ENCODE measurements at regions not wholly inside any gene's neighbourhood (a gene's known extent, or its start where the extent isn't known, plus 50 kb on each side); places are given as distances from the start of the nearest gene placed in this dataset.

DNA sequence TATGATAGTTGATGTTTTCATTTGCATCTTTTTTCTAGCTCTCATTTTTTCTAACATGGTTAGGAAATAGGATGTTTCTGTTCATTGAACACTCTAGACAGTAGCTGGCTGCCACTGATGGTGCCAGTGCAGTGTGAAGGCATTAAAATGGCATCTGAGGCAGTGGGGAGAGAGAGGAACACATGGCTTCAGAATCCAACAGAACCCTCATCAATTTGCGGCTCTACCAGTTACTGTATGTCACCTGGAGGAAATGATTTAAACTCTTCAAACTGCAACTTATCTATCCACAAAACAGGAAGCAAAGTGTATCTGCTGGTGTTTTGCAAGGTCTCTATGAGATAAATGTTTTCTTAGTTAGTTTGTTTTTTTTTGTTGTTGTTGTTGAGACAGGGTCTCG lies 305.2 kb upstream of the PRKCQ start:
- no peak overlapping the region for H3K9ac ChIP-seq (ENCODE audit: low read length in 2 of 2)

DNA sequence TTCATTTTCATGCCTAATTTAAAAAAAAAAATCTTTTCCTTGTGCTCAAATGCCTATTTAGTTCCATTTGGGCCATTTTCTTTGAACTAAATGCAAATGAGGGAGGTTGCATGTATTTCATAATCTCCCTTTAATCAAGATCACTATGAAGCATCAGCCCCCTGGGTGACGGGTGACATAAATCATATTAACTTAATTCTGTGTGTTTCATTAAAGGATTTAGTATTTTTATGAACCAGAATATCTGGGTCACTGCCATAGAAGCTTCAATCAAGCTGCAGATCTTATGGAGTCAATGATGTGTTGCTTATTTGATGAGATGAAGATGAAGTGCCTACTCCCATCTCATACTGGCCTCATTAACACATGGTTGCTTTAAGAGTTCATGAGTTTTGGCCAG lies 301.9 kb upstream of the PRKCQ start:
- peaks cover 0 to 2% of the 10 kb centered on the region in 2 donors for H3K27me3 ChIP-seq (ENCODE audit: control insufficient read depth in 1 of 2, insufficient read depth in 2 of 2, low read length in 2 of 2)
- peaks cover 5% of the 10 kb centered on the region for H3K4me1 ChIP-seq (ENCODE audit: control insufficient read depth, insufficient read depth, low read length)
- no peak overlapping the region for H3K27ac ChIP-seq (ENCODE audit: low read length)
- H3K36me3 ChIP-seq (ENCODE audit: control insufficient read depth in 2 of 2, insufficient read depth in 2 of 2, low read length in 2 of 2), result no peaks in the 10 kb centered on the region
- no peaks in the 10 kb centered on the region for H3K9me3 ChIP-seq (ENCODE audit: control insufficient read depth in 2 of 2, low read length in 2 of 2)
- no peak overlapping the region for H3K4me3 ChIP-seq (ENCODE audit: low read length in 2 of 2)
- no peak overlapping the region for H3K9ac ChIP-seq (ENCODE audit: low read length in 2 of 2)

More for the DNA sequence above, 305.2 kb upstream of the PRKCQ start:
- Histone ChIP-seq H3K4me1 (ENCODE audit: control insufficient read depth, insufficient read depth, low read length) (no peaks in the 10 kb centered on the region), H3K4me3 (ENCODE audit: low read length in 2 of 2) (no peak overlapping the region), H3K27ac (ENCODE audit: low read length) (no peak overlapping the region), H3K9me3 (ENCODE audit: control insufficient read depth in 2 of 2, low read length in 2 of 2) (no peaks in the 10 kb centered on the region), H3K36me3 (ENCODE audit: control insufficient read depth in 2 of 2, insufficient read depth in 2 of 2, low read length in 2 of 2) (no peaks in the 10 kb centered on the region), H3K27me3 (ENCODE audit: control insufficient read depth in 1 of 2, insufficient read depth in 2 of 2, low read length in 2 of 2) (no peaks in the 10 kb centered on the region)

DNA sequence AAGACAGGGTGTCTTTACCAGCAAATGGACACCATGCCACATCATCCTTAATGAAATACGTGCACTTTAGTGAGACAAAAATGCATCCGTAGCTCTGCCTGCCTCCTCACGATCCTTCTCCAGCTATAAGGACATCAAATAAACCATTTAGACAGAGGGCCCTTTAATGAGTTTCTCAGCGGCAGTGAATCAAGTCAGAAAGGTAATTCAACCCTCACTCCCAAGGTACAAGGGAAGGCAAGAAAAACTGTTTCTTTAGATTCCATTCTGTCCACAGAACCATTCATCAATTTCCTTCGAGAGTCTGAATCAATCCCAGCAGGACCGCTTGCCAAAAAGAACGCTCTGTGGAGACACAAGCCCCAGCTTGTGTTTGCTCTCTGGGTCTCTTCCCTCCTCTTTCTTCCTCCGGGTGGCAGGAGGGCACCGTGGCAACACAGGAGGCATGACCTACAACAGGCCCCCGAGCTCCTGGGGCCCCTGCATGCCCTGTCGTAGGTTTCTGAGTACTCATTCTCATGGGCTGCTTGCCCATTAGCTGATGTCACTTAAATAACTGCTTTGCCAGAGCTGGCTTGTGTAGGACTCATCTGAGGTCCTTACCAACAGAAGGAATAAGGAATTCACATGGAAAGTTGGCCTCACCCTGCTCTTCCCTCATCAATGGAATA lies 297.8 kb upstream of the PRKCQ start:
- H3K27me3 ChIP-seq (ENCODE audit: control insufficient read depth in 1 of 2, insufficient read depth in 2 of 2, low read length in 2 of 2), result peaks cover 0 to 2% of the 10 kb centered on the region in 2 donors

DNA sequence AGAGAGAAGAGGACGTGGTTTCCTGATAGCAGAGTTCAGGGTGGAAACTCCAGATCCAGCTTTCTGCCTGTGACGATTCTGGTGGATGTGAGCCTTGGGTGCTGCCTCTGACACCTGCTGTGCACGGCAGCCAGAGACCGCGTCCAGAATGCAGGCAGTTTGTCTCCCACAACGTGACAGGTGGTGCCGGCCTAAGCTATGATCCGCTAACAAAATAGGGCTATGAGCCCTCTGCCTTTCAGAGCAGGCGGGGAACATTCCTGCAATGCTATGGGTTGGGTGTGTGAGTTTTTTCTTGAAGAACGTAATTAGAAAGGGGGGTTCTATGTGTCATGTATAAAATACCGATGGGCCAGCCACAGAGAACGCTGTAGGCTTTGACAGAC lies 297.3 kb upstream of the PRKCQ start:
- no peaks in the 10 kb centered on the region for H3K36me3 ChIP-seq (ENCODE audit: control insufficient read depth in 2 of 2, insufficient read depth in 2 of 2, low read length in 2 of 2)
- H3K9me3 ChIP-seq (ENCODE audit: control insufficient read depth in 2 of 2, low read length in 2 of 2), result no peaks in the 10 kb centered on the region
- no peak overlapping the region for H3K9ac ChIP-seq (ENCODE audit: low read length in 2 of 2)
- H3K27ac ChIP-seq (ENCODE audit: low read length), result no peak overlapping the region
- peak overlapping the region in 1 of 2 donors; percentile 8 for H3K4me3 ChIP-seq (ENCODE audit: low read length in 2 of 2)
- peaks cover 0 to 2% of the 10 kb centered on the region in 2 donors for H3K27me3 ChIP-seq (ENCODE audit: control insufficient read depth in 1 of 2, insufficient read depth in 2 of 2, low read length in 2 of 2)
- H3K4me1 ChIP-seq (ENCODE audit: control insufficient read depth, insufficient read depth, low read length), result peaks cover 5% of the 10 kb centered on the region

More for the DNA sequence above, 297.8 kb upstream of the PRKCQ start:
- no peaks in the 10 kb centered on the region for H3K9me3 ChIP-seq (ENCODE audit: control insufficient read depth in 2 of 2, low read length in 2 of 2)
- H3K36me3 ChIP-seq (ENCODE audit: control insufficient read depth in 2 of 2, insufficient read depth in 2 of 2, low read length in 2 of 2), result no peaks in the 10 kb centered on the region
- peaks cover 5% of the 10 kb centered on the region for H3K4me1 ChIP-seq (ENCODE audit: control insufficient read depth, insufficient read depth, low read length)
- H3K4me3 ChIP-seq (ENCODE audit: low read length in 2 of 2), result peak overlapping the region in 1 of 2 donors; percentile 8
- H3K27ac ChIP-seq (ENCODE audit: low read length), result no peak overlapping the region
- H3K9ac ChIP-seq (ENCODE audit: low read length in 2 of 2), result no peak overlapping the region

DNA sequence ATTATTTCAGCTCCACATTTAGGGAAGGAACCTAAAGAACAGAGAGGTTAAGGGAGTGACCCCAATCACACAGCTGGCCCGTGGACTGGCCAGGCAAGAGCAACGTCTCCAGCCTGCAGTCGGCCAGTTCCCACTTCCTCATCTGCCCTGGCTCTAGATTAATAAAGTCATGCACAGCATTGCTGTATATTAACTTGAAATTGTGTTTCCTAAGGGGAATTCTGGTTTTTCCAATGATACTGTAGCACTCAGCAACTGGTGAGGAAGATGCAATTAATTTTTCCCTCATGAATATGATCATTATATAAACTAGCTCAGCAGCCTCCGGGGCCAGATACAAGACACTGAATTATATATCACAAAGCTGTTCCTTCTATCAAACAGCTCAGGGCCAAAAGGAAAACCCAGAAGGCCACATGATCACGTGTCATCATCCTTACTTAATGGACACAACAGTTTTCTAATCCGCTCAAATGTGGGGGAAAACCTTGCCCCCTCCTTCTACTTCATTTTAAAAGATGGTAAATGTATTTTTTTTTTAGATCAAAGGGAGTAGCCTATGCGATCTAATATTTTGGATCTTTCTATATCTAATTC lies 295.3 kb upstream of the PRKCQ start:
- H3K36me3 ChIP-seq (ENCODE audit: control insufficient read depth in 2 of 2, insufficient read depth in 2 of 2, low read length in 2 of 2), result no peaks in the 10 kb centered on the region
- peaks cover 0 to 2% of the 10 kb centered on the region in 2 donors for H3K27me3 ChIP-seq (ENCODE audit: control insufficient read depth in 1 of 2, insufficient read depth in 2 of 2, low read length in 2 of 2)
- peaks cover 5% of the 10 kb centered on the region for H3K4me1 ChIP-seq (ENCODE audit: control insufficient read depth, insufficient read depth, low read length)
- no peak overlapping the region for H3K27ac ChIP-seq (ENCODE audit: low read length)
- no peak overlapping the region for H3K9ac ChIP-seq (ENCODE audit: low read length in 2 of 2)
- H3K9me3 ChIP-seq (ENCODE audit: control insufficient read depth in 2 of 2, low read length in 2 of 2), result no peaks in the 10 kb centered on the region
- no peak overlapping the region for H3K4me3 ChIP-seq (ENCODE audit: low read length in 2 of 2)

DNA sequence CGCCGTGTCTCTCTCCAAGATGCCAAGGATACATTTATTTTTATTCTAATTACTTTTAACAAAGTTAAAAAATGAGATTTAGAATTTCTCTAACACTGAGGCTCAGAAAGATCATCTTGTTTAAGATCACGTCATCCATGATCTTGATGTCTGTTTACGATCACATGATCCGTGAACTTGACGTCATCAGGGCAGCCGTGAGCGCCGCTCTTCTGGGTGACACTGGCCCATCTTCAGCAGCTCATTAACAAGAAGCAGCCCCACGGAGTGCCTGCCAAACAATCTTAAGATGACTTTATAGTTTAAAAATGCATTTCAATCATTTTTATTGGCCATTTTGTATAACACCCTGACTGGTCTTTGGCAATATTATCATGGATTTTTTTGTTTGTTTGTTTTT lies 291.1 kb upstream of the PRKCQ start:
- no peaks in the 10 kb centered on the region for H3K27me3 ChIP-seq (ENCODE audit: control insufficient read depth in 1 of 2, insufficient read depth in 2 of 2, low read length in 2 of 2)
- no peak overlapping the region for H3K4me3 ChIP-seq (ENCODE audit: low read length in 2 of 2)
- H3K9me3 ChIP-seq (ENCODE audit: control insufficient read depth in 2 of 2, low read length in 2 of 2), result no peaks in the 10 kb centered on the region
- no peaks in the 10 kb centered on the region for H3K36me3 ChIP-seq (ENCODE audit: control insufficient read depth in 2 of 2, insufficient read depth in 2 of 2, low read length in 2 of 2)
- no peaks in the 10 kb centered on the region for H3K4me1 ChIP-seq (ENCODE audit: control insufficient read depth, insufficient read depth, low read length)
- H3K27ac ChIP-seq (ENCODE audit: low read length), result no peak overlapping the region
- H3K9ac ChIP-seq (ENCODE audit: low read length in 2 of 2), result no peak overlapping the region

DNA sequence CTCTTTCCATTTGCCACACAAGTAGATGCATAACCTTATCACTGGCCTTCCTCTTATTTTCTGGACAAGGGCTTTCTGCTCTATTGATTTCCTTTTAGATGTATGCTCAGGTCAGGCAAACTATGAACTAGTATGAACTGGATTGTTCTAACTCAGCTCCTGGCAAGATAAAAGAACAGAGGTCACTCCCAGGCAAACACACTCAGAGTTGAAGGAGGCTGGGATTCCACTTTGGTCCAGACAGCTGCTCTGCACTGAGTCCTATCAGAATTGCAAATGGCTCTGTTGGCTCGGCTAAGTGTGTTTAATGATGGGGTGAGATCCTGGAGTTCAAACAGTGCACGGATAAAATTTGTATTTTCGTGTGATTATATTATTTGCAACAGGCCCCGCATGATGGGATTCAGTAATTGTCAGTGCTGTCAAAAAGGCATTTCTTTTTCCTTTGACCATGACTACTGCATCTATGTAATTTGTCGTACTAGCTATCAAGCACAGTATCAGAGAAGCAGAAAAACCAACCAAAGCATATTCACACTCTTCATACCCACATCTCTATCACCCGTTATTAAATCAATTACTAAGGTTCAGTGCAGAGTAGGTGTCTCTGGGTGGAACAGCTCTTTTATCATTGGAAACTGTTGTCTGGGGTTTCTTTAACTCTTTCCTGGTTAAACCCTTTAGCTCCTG lies 288.1 kb upstream of the PRKCQ start:
- H3K9ac ChIP-seq (ENCODE audit: low read length in 2 of 2), result no peak overlapping the region
- no peak overlapping the region for H3K4me3 ChIP-seq (ENCODE audit: low read length in 2 of 2)
- no peaks in the 10 kb centered on the region for H3K9me3 ChIP-seq (ENCODE audit: control insufficient read depth in 2 of 2, low read length in 2 of 2)
- no peaks in the 10 kb centered on the region for H3K36me3 ChIP-seq (ENCODE audit: control insufficient read depth in 2 of 2, insufficient read depth in 2 of 2, low read length in 2 of 2)
- H3K27me3 ChIP-seq (ENCODE audit: control insufficient read depth in 1 of 2, insufficient read depth in 2 of 2, low read length in 2 of 2), result no peaks in the 10 kb centered on the region
- H3K27ac ChIP-seq (ENCODE audit: low read length), result no peak overlapping the region
- no peaks in the 10 kb centered on the region for H3K4me1 ChIP-seq (ENCODE audit: control insufficient read depth, insufficient read depth, low read length)

DNA sequence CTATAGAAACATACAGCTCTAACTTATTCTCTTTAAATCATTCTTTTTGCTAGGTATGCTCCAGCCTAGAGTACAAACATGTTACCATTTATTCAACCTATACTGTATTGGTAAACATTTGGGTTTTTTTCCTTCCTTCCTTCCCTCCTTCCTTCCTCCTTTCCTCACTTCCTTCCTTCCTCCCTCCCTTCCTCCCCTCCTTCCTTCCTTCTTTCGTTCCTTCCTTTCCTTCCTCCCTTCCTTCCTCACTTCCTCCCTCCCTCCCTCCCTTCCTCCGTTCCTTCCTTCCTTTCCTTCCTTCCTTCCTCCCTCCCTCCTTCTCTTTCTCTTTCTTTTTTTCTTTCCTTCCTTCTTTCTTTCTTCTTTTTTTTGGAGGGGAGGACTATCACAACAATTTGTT lies 286.7 kb upstream of the PRKCQ start:
- Histone ChIP-seq H3K36me3 (ENCODE audit: control insufficient read depth in 2 of 2, insufficient read depth in 2 of 2, low read length in 2 of 2) (no peaks in the 10 kb centered on the region), H3K4me3 (ENCODE audit: low read length in 2 of 2) (no peak overlapping the region), H3K27ac (ENCODE audit: low read length) (no peak overlapping the region), H3K4me1 (ENCODE audit: control insufficient read depth, insufficient read depth, low read length) (no peaks in the 10 kb centered on the region), H3K9me3 (ENCODE audit: control insufficient read depth in 2 of 2, low read length in 2 of 2) (no peaks in the 10 kb centered on the region), H3K9ac (ENCODE audit: low read length in 2 of 2) (no peak overlapping the region), H3K27me3 (ENCODE audit: control insufficient read depth in 1 of 2, insufficient read depth in 2 of 2, low read length in 2 of 2) (no peaks in the 10 kb centered on the region)

DNA sequence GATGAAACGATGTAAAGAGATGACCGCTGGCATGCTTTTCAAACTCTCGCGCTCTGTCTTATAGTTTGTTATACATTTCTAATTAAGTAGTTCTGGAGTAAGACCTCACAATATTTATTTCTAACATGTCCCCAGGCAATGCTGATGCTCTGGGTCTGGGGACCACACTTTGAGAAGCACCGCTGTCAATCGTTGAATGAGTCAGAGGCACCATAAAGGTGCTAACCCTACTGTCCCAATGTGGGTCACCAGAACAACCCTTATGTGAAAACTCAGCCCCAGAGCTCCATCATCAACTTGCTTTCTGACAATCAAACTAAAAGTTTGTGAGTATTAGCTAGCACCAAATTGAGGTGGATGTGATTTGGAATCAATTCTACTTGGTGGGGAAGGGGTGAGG lies 284.1 kb upstream of the PRKCQ start:
- no peaks in the 10 kb centered on the region for H3K36me3 ChIP-seq (ENCODE audit: control insufficient read depth in 2 of 2, insufficient read depth in 2 of 2, low read length in 2 of 2)
- H3K27ac ChIP-seq (ENCODE audit: low read length), result no peak overlapping the region
- no peaks in the 10 kb centered on the region for H3K9me3 ChIP-seq (ENCODE audit: control insufficient read depth in 2 of 2, low read length in 2 of 2)
- H3K9ac ChIP-seq (ENCODE audit: low read length in 2 of 2), result no peak overlapping the region
- H3K4me1 ChIP-seq (ENCODE audit: control insufficient read depth, insufficient read depth, low read length), result no peaks in the 10 kb centered on the region
- H3K4me3 ChIP-seq (ENCODE audit: low read length in 2 of 2), result no peak overlapping the region
- no peaks in the 10 kb centered on the region for H3K27me3 ChIP-seq (ENCODE audit: control insufficient read depth in 1 of 2, insufficient read depth in 2 of 2, low read length in 2 of 2)

DNA sequence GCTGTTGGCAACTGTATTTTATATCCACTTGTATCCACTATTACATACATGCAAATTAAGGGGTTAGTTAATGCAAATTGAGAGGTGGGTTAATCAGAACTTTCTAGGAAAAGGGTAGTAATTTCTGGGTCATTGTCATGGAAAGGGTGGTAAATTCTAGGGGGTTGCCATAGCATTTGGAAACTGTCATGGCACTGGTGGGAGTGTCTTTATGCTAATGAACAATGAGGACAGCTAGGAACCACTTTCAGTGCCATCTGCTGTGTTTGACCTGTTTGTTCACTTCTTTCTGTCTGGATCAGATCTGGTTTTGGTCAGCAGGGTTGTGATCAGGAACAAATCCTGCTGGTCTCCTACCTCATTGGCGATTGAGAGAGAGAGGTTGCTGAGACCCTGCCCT lies 283.3 kb upstream of the PRKCQ start:
- Histone ChIP-seq H3K4me3 (ENCODE audit: low read length in 2 of 2) (no peak overlapping the region), H3K4me1 (ENCODE audit: control insufficient read depth, insufficient read depth, low read length) (no peaks in the 10 kb centered on the region), H3K9ac (ENCODE audit: low read length in 2 of 2) (no peak overlapping the region), H3K27me3 (ENCODE audit: control insufficient read depth in 1 of 2, insufficient read depth in 2 of 2, low read length in 2 of 2) (no peaks in the 10 kb centered on the region), H3K27ac (ENCODE audit: low read length) (no peak overlapping the region), H3K9me3 (ENCODE audit: control insufficient read depth in 2 of 2, low read length in 2 of 2) (no peaks in the 10 kb centered on the region), H3K36me3 (ENCODE audit: control insufficient read depth in 2 of 2, insufficient read depth in 2 of 2, low read length in 2 of 2) (no peaks in the 10 kb centered on the region)

DNA sequence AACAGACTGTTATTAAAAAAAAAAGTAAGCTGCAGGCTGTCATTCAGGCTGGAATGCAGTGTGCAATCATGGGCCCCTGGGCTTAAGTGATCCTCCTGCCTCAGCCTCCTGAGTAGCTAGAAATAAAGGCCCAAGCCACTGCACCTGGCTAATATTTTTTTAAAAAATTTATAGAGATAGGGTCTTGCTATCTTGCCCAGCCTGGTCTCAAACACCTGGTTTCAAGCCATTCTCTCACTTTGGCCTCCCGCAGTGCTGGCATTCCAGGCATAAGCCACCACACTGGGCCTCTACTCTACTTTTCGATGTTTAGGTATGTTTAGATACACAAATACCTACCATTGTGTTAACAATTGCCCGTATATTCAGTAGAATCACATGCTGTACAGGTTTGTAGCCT lies 270.4 kb upstream of the PRKCQ start:
- no peak overlapping the region for H3K27ac ChIP-seq (ENCODE audit: low read length)
- no peaks in the 10 kb centered on the region for H3K4me1 ChIP-seq (ENCODE audit: control insufficient read depth, insufficient read depth, low read length)
- H3K9me3 ChIP-seq (ENCODE audit: control insufficient read depth in 2 of 2, low read length in 2 of 2), result no peaks in the 10 kb centered on the region
- no peak overlapping the region for H3K9ac ChIP-seq (ENCODE audit: low read length in 2 of 2)
- H3K4me3 ChIP-seq (ENCODE audit: low read length in 2 of 2), result no peak overlapping the region
- no peaks in the 10 kb centered on the region for H3K27me3 ChIP-seq (ENCODE audit: control insufficient read depth in 1 of 2, insufficient read depth in 2 of 2, low read length in 2 of 2)
- no peaks in the 10 kb centered on the region for H3K36me3 ChIP-seq (ENCODE audit: control insufficient read depth in 2 of 2, insufficient read depth in 2 of 2, low read length in 2 of 2)
